NCI-H460 (cell line): ENCODE measurements at regions not wholly inside any gene's neighbourhood (a gene's known extent, or its start where the extent isn't known, plus 50 kb on each side); places are given as distances from the start of the nearest gene placed in this dataset.
"Not testable (repeated sequence)": the region's sequence is repeated elsewhere in the genome, so short reads cannot be mapped to it uniquely, and the experiment has no call there.

ENCODE experiments used
- DNase-seq: peaks from one replicate; pipeline ENCODE4 v3.0.0-alpha.2; 2016; ENCODE audit warnings: low read depth; ENCODE audit errors: extremely low read depth

GRCh38 chr4:146124023-146124680 lies 51.4 kb upstream of the LSM6 start:
- DNase-seq, result no peak

GRCh38 chr4:146123231-146123630 lies 52.3 kb upstream of the LSM6 start:
- DNase-seq, result no peak

GRCh38 chr4:146122398-146122797 lies 53.1 kb upstream of the LSM6 start:
- DNase-seq, result no peak

- DNase-seq, result no peak
These were observed 53.8 kb upstream of the LSM6 start for GRCh38 chr4:146121757-146122156.

- DNase-seq, result no peak
These were observed 55.6 kb upstream of the LSM6 start for GRCh38 chr4:146119845-146120404.

- no peak for DNase-seq
These were observed 61.5 kb upstream of the LSM6 start for GRCh38 chr4:146114066-146114465.

GRCh38 chr4:146113171-146113570 lies 62.3 kb upstream of the LSM6 start:
- no peak for DNase-seq

GRCh38 chr4:146112389-146112788 lies 63.1 kb upstream of the LSM6 start:
- no peak for DNase-seq

- DNase-seq, result no peak
These were observed 64.5 kb upstream of the LSM6 start for GRCh38 chr4:146110871-146111485.

- no peak for DNase-seq
These were observed 66.8 kb upstream of the LSM6 start for GRCh38 chr4:146108756-146109155.

- no peak for DNase-seq
These were observed 67.8 kb upstream of the LSM6 start for GRCh38 chr4:146107587-146108240.

- no peak for DNase-seq
These were observed 70.1 kb upstream of the LSM6 start for GRCh38 chr4:146105464-146105863.

- DNase-seq, result no peak
These were observed 71.0 kb upstream of the LSM6 start for GRCh38 chr4:146104541-146104940.

GRCh38 chr4:146104052-146104451 lies 71.5 kb upstream of the LSM6 start:
- not testable (repeated sequence) for DNase-seq

- DNase-seq, result no peak
These were observed 75.9 kb upstream of the LSM6 start for GRCh38 chr4:146099585-146099984.

GRCh38 chr4:146098978-146099377 lies 76.5 kb upstream of the LSM6 start:
- no peak for DNase-seq

- no peak for DNase-seq
These were observed 77.1 kb upstream of the LSM6 start for GRCh38 chr4:146098397-146098796.

GRCh38 chr4:146096371-146096770 lies 79.1 kb upstream of the LSM6 start:
- no peak for DNase-seq

- DNase-seq, result no peak
These were observed 79.7 kb upstream of the LSM6 start for GRCh38 chr4:146095860-146096259.

GRCh38 chr4:146095091-146095690 lies 80.3 kb upstream of the LSM6 start:
- peak; percentile 40 for DNase-seq

GRCh38 chr4:146088690-146089089 lies 86.8 kb upstream of the LSM6 start:
- DNase-seq, result no peak
